ENCODE measurements at regions not wholly inside any gene's neighbourhood (a gene's known extent, or its start where the extent isn't known, plus 50 kb on each side); places are given as distances from the start of the nearest gene placed in this dataset.

- no peak for TF ChIP-seq POLR2A (IDR thresholded peaks at IDR 0.05; ENCODE audit: extremely low read depth, insufficient read length)
- no peak for TF ChIP-seq CTCF (IDR thresholded peaks at IDR 0.05; ENCODE audit: low read depth, low read length)
- no peak for TF ChIP-seq MAX (IDR thresholded peaks at IDR 0.05; ENCODE audit: low read depth, low read length)
- no peak for TF ChIP-seq MYC (IDR thresholded peaks at IDR 0.05; ENCODE audit: low read depth, low read length)
- no peak for DNase-seq (ENCODE audit: low read depth)
- no peak overlapping the region for H3K4me3 ChIP-seq (ENCODE audit: low read depth, low read length)
Observed at GRCh38 chr12:116404913-116405611, 127.6 kb upstream of the MED13L start.

GRCh38 chr12:116406529-116406928, 129.0 kb upstream of the MED13L start:
- no peak overlapping the region for H3K4me3 ChIP-seq (ENCODE audit: low read depth, low read length)
- TF ChIP-seq MYC (IDR thresholded peaks at IDR 0.05; ENCODE audit: low read depth, low read length) (peak; percentile 77), MAX (IDR thresholded peaks at IDR 0.05; ENCODE audit: low read depth, low read length) (peak; percentile 76), CTCF (IDR thresholded peaks at IDR 0.05; ENCODE audit: low read depth, low read length) (no peak), POLR2A (IDR thresholded peaks at IDR 0.05; ENCODE audit: extremely low read depth, insufficient read length) (no peak)
- peak; percentile 100 for DNase-seq (ENCODE audit: low read depth)

GRCh38 chr12:116408489-116409250, 131.2 kb upstream of the MED13L start:
- no peak overlapping the region for H3K4me3 ChIP-seq (ENCODE audit: low read depth, low read length)
- TF ChIP-seq MYC (IDR thresholded peaks at IDR 0.05; ENCODE audit: low read depth, low read length) (no peak), CTCF (IDR thresholded peaks at IDR 0.05; ENCODE audit: low read depth, low read length) (no peak), POLR2A (IDR thresholded peaks at IDR 0.05; ENCODE audit: extremely low read depth, insufficient read length) (no peak), MAX (IDR thresholded peaks at IDR 0.05; ENCODE audit: low read depth, low read length) (no peak)
- DNase-seq (ENCODE audit: low read depth) = no peak

GRCh38 chr12:116411977-116412376, 134.5 kb upstream of the MED13L start:
- no peak for TF ChIP-seq MYC (IDR thresholded peaks at IDR 0.05; ENCODE audit: low read depth, low read length)
- TF ChIP-seq MAX (IDR thresholded peaks at IDR 0.05; ENCODE audit: low read depth, low read length) = no peak
- TF ChIP-seq CTCF (IDR thresholded peaks at IDR 0.05; ENCODE audit: low read depth, low read length) = no peak
- TF ChIP-seq POLR2A (IDR thresholded peaks at IDR 0.05; ENCODE audit: extremely low read depth, insufficient read length) = no peak
- DNase-seq (ENCODE audit: low read depth) = no peak
- no peak overlapping the region for H3K4me3 ChIP-seq (ENCODE audit: low read depth, low read length)

GRCh38 chr12:116414891-116415290, 137.4 kb upstream of the MED13L start:
- DNase-seq (ENCODE audit: low read depth) = no peak
- no peak overlapping the region for H3K4me3 ChIP-seq (ENCODE audit: low read depth, low read length)
- TF ChIP-seq MYC (IDR thresholded peaks at IDR 0.05; ENCODE audit: low read depth, low read length) (no peak), POLR2A (IDR thresholded peaks at IDR 0.05; ENCODE audit: extremely low read depth, insufficient read length) (no peak), MAX (IDR thresholded peaks at IDR 0.05; ENCODE audit: low read depth, low read length) (no peak)
